K562 (cell line): ENCODE measurements at regions not wholly inside any gene's neighbourhood (a gene's known extent, or its start where the extent isn't known, plus 50 kb on each side); places are given as distances from the start of the nearest gene placed in this dataset.

ENCODE experiments used
- ATAC-seq: fragments of 200-7000 bp; cut with Tn5 transposase; 3 replicates; pipeline ENCODE4 v1.9.1; 2020; ENCODE audit warnings: moderate library complexity
- BruUV-seq: library from RNA; stranded (reverse); fragments of 400-500 nt; replicated peaks from 2 replicates; lab custom pipeline; 2021; lab: Mats Ljungman, UMichigan
- CTCF ChIA-PET: fragments of 300-600 bp; formaldehyde crosslinking; extraction: SDS; loops from one replicate; lab custom pipeline; 2021; ENCODE audit warnings: low intra/inter-chr PET ratio; lab: Yijun Ruan, JAX
- POLR2A ChIA-PET: fragments of 300-600, 350-650 bp; sonication (Branson Sonifier 250); formaldehyde crosslinking; extraction: SDS; loops from one replicate; lab custom pipeline; 2021; ENCODE audit warnings: antibody characterized with exemption, inconsistent platforms; lab: Yijun Ruan, JAX
- DNase-seq, 4 experiments: peaks; one replicate each; pipeline versions ENCODE4 v3.0.0 to v3.0.0-alpha.2; 2011 to 2018; ENCODE audit warnings: low spot score in 3 of 4, mixed read lengths in 3 of 4; ENCODE audit errors: extremely low read depth in 1 of 4
- FAIRE-seq: peaks from 2 replicates; lab custom pipeline; 2011; peaks lifted over from hg19 to GRCh38; lab: Jason Lieb, UNC
- H2AFZ ChIP-seq: 2 replicates; pipeline ENCODE4 v1.6.0; 2011; ENCODE audit warnings: low read depth, low read length, control low read depth, inconsistent platforms
- H3K27ac ChIP-seq: fragments of 200-600 bp; 3 replicates; pipeline ENCODE4 v1.8.0; 2011; ENCODE audit warnings: low read depth, mild to moderate bottlenecking, control low read depth, inconsistent platforms, low read length, moderate library complexity, mixed read lengths; ENCODE audit errors: extremely low read depth
- H3K27me3 ChIP-seq, 2 experiments: fragments of 300-600 bp in 1 of 2; 2 replicates in 1 of 2; 3 replicates in 1 of 2; pipeline versions ENCODE4 v1.6.0 to v1.8.0; 2011; ENCODE audit warnings: inconsistent platforms in 2 of 2, low read length in 2 of 2, mild to moderate bottlenecking in 1 of 2, mixed read lengths in 1 of 2, moderate library complexity in 1 of 2; ENCODE audit not compliant: control insufficient read depth in 2 of 2, insufficient read depth in 2 of 2
- H3K36me3 ChIP-seq: fragments of 300-600 bp; 3 replicates; pipeline ENCODE4 v1.8.0; 2011; ENCODE audit warnings: mild to moderate bottlenecking, low read length, inconsistent platforms; ENCODE audit not compliant: control insufficient read depth, insufficient read depth
- H3K4me1 ChIP-seq, 2 experiments: fragments of 200-600 bp in 1 of 2; replicated peaks in 1 of 2; 2 replicates in 1 of 2; 3 replicates in 1 of 2; pipeline versions ENCODE4 v1.5.1 to v1.8.0; 2011; ENCODE audit warnings: inconsistent platforms in 2 of 2, low read length in 2 of 2, mild to moderate bottlenecking in 1 of 2, mixed read lengths in 1 of 2, moderate library complexity in 1 of 2; ENCODE audit not compliant: control insufficient read depth in 2 of 2, insufficient read depth in 2 of 2
- H3K4me2 ChIP-seq: 2 replicates; pipeline ENCODE4 v1.6.1; 2011; ENCODE audit warnings: low read length, control low read depth, inconsistent platforms, mixed read lengths; ENCODE audit not compliant: insufficient read depth
- H3K4me3 ChIP-seq: fragments of 200-600 bp; sonication (generic), shearing (Covaris generic); 2 replicates; pipeline ENCODE4 v1.5.1; 2016; ENCODE audit warnings: control low read depth, inconsistent platforms
- H3K79me2 ChIP-seq: fragments of 200-600 bp; 3 replicates; pipeline ENCODE4 v1.8.0; 2011; ENCODE audit warnings: low read length, inconsistent platforms; ENCODE audit not compliant: control insufficient read depth, insufficient read depth
- H3K9ac ChIP-seq, 2 experiments: 2 replicates each; pipeline versions ENCODE4 v1.6.0 to v1.6.1; 2011; ENCODE audit warnings: low read depth in 2 of 2, low read length in 2 of 2, control low read depth in 1 of 2, inconsistent platforms in 1 of 2, mild to moderate bottlenecking in 1 of 2, mixed read lengths in 1 of 2; ENCODE audit not compliant: insufficient read depth in 1 of 2
- H3K9me1 ChIP-seq: one replicate; pipeline ENCODE4 v1.6.0; 2011; ENCODE audit warnings: inconsistent platforms, mild to moderate bottlenecking, low read length, moderate library complexity; ENCODE audit not compliant: control insufficient read depth, insufficient read depth
- H3K9me3 ChIP-seq: replicated peaks from 2 replicates; pipeline ENCODE4 v1.5.1; 2011; ENCODE audit warnings: low read depth, low read length, inconsistent platforms; ENCODE audit not compliant: control insufficient read depth, insufficient read depth
- H4K20me1 ChIP-seq: replicated peaks from 2 replicates; pipeline ENCODE4 v1.6.1; 2011; ENCODE audit warnings: low read length, inconsistent platforms, mixed read lengths; ENCODE audit not compliant: control insufficient read depth, insufficient read depth
- FOSL1 ChIP-seq: fragments of 200-800 bp; sonication (Bioruptor generic); conservative IDR thresholded peaks from 2 replicates; pipeline ENCODE4 v1.6.1; 2016; ENCODE audit warnings: missing genetic modification characterization, missing compliant biosample characterization
- HNRNPUL1 ChIP-seq: fragments of 200-400 bp; formaldehyde crosslinking; IDR thresholded peaks from 2 replicates; pipeline ENCODE4 v1.6.1; 2017; ENCODE audit warnings: low read length
- ZNF212 ChIP-seq: fragments of 450-650 bp; formaldehyde crosslinking; IDR thresholded peaks from 2 replicates; pipeline ENCODE4 v1.4.0; 2020; ENCODE audit warnings: mild to moderate bottlenecking
- WGBS: fragments of 100-300 bp; shearing (Covaris generic); methylation state at CpG from one replicate; pipeline ENCODE4 v1.1.6; 2016; ENCODE audit warnings: low coverage, mixed read lengths; ENCODE audit not compliant: insufficient coverage; ENCODE audit errors: missing lambda C conversion rate; 5-methylcytosine and 5-hydroxymethylcytosine counted together
- in situ Hi-C: fragments of 300-500 bp; cut with MboI; formaldehyde crosslinking; loops from 4 replicates; pipeline ENCODE4 v1.15.0; 2018; ENCODE audit warnings: inconsistent platforms, mixed read lengths
- intact Hi-C: fragments of 100-400 bp; cut with micrococcal nuclease; formaldehyde crosslinking; loops from 2 replicates; pipeline ENCODE4 v1.14.2; 2022

DNA sequence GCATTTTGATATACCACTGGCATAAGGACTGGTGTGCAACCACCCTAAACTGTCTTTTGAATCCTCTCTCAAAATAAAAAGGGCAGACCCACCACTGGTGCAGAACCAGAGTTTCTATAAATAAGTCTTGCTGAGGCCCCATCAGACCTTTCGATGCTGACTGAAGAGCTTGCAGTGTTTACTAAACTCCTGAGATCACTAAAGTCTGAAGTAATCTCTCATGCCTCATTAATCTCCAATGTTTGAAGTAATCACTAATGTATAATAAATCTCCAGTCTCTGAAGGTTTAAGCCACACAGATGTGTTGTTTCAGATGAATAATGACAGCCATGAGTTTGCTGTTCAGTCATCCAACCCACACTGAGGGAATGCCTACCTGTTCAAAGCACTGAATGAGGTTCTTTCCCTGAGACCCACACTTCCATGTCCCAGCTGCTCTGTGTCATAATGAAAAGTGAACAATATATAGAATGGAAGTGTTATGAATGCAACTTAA, 50.6 kb upstream of the DEUP1 start:
- no peak overlapping the region for H3K9ac ChIP-seq
- ATAC-seq (no peak), FAIRE-seq (no peak), DNase-seq (no peak)
- no peak overlapping the region for H3K4me3 ChIP-seq
- BruUV-seq, result no TSS peak
- H4K20me1 ChIP-seq, result no peaks in the 10 kb centered on the region
- no peak overlapping the region for H3K4me2 ChIP-seq
- no peak overlapping the region for H3K27ac ChIP-seq
- intact Hi-C loops (no loop called here), in situ Hi-C loops (no loop called here)
- TF ChIP-seq ZNF212 (no peak), FOSL1 (tag) (no peak), HNRNPUL1 (no peak)
- no peaks in the 10 kb centered on the region for H3K9me3 ChIP-seq
- H3K27me3 ChIP-seq, result no peaks in the 10 kb centered on the region
- no peaks in the 10 kb centered on the region for H3K9me1 ChIP-seq
- no peaks in the 10 kb centered on the region for H3K36me3 ChIP-seq
- CTCF ChIA-PET, result no interaction called here
- H3K4me1 ChIP-seq, result no peaks in the 10 kb centered on the region
- H2AFZ ChIP-seq, result no peak overlapping the region
- 0% methylated on average over 1 of the region's 1 CpG for WGBS
- POLR2A ChIA-PET, result interaction anchor here (0.7 kb wide), 1 partner anchor 67 kb away, joined by 3 read pairs; no protein-coding TSS in a partner anchor
- no peaks in the 10 kb centered on the region for H3K79me2 ChIP-seq
